ENCODE measurements at regions not wholly inside any gene's neighbourhood (a gene's known extent, or its start where the extent isn't known, plus 50 kb on each side); places are given as distances from the start of the nearest gene placed in this dataset.
"Not testable (repeated sequence)": the region's sequence is repeated elsewhere in the genome, so short reads cannot be mapped to it uniquely, and the experiment has no call there.

- DNase-seq (ENCODE audit: low read depth, low spot score): no peak
These were observed 942.2 kb downstream of the CNTNAP5 start for GRCh38 chr2:124967325-124967724.

DNA sequence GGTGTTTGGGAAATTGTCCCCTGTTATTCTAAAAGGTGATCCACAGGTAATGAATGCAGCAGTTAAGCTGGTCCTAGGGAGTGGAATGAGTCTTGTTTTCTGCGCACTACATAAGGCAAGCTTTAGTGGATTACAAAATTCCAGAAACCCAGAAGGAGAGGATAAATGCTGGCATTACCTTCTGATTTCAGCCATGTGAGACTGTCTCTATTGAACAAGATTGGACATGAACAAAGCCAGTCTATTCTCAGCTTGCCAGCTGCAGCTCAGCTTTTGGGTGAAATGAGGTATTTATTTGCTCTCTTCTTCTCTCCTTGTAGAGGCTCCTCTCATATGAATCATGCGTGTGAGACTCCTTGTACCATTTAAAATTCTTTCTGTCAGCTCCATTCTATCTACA lies 944.9 kb downstream of the CNTNAP5 start:
- no peak for DNase-seq (ENCODE audit: low read depth, low spot score)

DNA sequence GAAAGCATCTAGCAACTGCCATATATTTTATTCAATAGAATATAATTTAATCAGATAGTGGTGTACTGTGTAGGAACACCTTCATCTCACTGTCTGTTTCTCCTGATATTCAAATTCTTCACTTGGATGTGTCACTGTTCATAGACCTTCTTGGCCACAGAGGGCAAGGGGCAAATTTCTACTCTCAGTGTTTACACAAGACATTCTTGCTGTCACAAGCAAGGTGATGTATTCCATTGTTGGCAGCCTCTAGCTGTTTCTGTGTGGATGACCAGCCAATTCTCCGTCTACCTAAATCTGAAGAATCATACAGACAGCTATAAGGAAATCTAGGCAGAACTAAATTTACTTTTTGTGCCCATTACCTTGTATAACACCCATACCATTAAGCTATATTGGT lies 948.3 kb downstream of the CNTNAP5 start:
- DNase-seq (ENCODE audit: low read depth, low spot score): no peak

DNA sequence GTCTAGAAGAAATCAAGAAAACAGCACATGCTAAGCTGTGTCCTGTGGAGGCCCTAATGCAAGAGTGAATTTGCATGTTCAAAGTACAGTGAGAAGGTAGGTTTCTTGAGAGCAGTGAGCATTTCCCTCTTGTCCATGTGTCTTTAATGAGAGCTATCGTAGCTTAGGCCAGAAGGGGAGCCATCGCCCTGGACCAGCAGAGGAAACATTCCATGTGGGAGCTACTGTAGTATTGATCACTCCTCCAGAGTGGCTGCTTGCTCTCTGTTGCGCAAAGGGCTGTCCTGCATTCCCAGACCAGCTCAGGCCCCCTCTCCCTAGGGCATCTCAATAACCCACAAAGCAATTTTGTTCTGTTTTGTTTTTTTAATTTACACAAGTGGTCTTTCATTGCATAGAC lies 950.1 kb downstream of the CNTNAP5 start:
- DNase-seq (ENCODE audit: low read depth, low spot score): no peak

DNA sequence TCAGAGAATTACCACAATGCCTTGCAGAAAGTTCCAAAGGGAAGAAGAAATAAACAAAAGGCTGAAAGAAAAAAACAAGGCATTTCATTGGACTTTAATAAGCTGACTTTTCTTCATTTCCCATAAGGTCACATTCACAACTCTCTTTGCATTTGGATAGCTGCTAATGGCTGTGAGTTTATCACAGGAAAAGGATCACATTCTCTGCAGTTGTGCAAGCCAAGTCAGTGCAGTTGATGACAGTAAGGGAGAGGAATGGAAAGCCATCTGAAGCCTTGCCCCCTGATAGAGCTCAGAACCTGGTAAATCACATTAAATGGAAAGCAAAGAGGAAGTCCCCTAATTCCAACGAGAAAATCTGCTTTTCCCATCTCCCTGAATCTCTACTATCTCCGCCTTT lies 950.6 kb downstream of the CNTNAP5 start:
- no peak for DNase-seq (ENCODE audit: low read depth, low spot score)

DNA sequence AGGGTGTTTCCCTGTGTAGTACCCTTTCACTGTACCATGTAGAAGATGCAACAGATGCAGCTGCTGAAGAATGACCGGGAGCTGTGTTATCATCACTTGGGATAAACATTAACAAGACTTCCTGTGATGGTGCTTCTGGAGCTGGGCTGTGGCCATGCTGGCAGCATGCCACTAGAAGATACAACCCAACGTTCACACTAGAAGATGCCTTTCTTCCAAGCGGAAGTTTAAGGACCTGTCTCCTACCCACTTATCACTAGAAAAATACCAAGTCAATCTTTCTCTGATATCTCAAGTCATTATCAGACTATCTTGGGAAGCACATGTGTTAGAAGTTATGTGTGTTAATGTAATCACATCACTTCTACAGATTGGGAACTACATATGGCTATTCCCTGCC lies 953.5 kb downstream of the CNTNAP5 start:
- DNase-seq (ENCODE audit: low read depth, low spot score): no peak

GRCh38 chr2:124983595-124983994 lies 958.5 kb downstream of the CNTNAP5 start:
- no peak for DNase-seq (ENCODE audit: low read depth, low spot score)

DNA sequence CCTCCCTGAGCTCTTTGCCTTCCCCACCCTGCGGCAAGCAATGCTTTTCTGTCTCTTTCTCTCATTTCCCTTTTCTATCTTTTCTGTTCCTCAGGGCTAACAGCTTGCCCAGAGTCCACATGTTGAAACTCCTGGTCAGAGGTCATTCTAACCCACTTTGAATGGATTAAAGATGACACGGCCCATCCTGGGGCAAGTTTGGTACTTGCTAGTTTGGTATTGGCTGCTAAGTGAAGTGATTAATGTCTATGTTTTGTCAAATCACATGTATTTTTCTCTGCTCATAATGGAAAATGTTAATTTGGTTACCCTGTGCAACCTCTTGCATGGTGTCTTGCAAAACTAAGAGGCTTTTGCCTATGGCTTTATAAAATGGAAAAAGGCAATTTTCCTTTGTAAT lies 960.2 kb downstream of the CNTNAP5 start:
- DNase-seq (ENCODE audit: low read depth, low spot score): no peak

DNA sequence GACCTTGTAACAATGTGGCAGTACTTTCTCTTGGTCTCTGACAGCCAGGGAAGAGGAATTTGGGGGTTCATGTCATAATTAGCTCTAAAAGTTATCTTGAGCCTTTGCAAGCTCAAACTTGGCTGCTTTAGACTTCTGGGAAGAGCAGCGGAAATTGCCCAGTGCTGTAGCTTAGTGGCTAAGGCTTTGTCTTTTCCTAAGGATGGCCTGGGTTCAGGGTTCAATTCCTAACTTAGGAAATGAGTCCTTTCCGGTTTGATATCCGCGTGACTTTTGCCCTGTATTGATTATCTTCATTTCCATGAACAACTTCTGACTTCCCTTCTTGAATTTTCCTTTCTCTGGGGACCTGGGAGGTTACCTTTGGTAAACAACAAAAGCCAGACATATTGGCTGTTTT lies 961.0 kb downstream of the CNTNAP5 start:
- DNase-seq (ENCODE audit: low read depth, low spot score): no peak

DNA sequence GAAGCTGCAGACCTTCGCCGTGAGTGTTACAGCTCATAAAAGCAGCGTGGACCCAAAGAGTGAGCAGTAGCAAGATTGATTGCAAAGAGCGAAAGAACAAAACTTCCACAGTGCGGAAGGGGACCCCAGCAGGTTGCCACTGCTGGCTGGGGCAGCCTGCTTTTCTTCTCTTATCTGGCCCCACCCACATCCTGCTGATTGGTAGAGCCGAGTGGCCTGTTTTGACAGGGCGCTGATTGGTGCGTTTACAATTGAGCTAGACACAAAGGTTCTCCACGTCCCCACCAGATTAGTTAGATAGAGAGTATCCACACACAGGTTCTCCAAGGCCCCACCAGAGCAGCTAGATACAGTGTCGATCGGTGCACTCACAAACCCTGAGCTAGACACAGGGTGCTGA lies 961.8 kb downstream of the CNTNAP5 start:
- DNase-seq (ENCODE audit: low read depth, low spot score): not testable (repeated sequence)

- not testable (repeated sequence) for DNase-seq (ENCODE audit: low read depth, low spot score)
These were observed 962.3 kb downstream of the CNTNAP5 start for GRCh38 chr2:124987436-124987835.

DNA sequence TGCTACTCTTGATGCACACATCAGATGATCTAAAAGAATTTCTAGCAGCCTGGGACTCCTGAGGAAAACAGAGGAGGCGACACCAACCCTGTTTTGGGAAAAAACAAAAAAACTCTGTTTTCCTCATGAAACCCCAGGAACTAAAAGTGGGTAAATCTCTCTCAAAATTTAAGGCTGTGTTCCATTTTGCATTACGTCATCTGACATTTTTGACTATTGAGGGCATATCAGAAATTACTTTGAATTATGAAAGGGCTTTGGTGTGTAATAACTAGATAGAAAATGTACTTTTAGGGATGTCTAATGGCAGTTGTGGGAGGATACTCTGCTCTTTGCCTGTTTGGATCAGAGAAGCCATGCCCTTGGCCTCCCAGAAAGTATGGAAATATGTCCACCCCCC lies 963.0 kb downstream of the CNTNAP5 start:
- DNase-seq (ENCODE audit: low read depth, low spot score): no peak

GRCh38 chr2:124988794-124989193 lies 963.7 kb downstream of the CNTNAP5 start:
- DNase-seq (ENCODE audit: low read depth, low spot score): no peak

- DNase-seq (ENCODE audit: low read depth, low spot score): no peak
These were observed 968.7 kb downstream of the CNTNAP5 start for GRCh38 chr2:124993809-124994208.

- DNase-seq (ENCODE audit: low read depth, low spot score): no peak
These were observed 970.3 kb downstream of the CNTNAP5 start for GRCh38 chr2:124995185-124995912.

GRCh38 chr2:124996406-124996805 lies 971.3 kb downstream of the CNTNAP5 start:
- DNase-seq (ENCODE audit: low read depth, low spot score): no peak

GRCh38 chr2:124999906-125000305 lies 974.8 kb downstream of the CNTNAP5 start:
- no peak for DNase-seq (ENCODE audit: low read depth, low spot score)

DNA sequence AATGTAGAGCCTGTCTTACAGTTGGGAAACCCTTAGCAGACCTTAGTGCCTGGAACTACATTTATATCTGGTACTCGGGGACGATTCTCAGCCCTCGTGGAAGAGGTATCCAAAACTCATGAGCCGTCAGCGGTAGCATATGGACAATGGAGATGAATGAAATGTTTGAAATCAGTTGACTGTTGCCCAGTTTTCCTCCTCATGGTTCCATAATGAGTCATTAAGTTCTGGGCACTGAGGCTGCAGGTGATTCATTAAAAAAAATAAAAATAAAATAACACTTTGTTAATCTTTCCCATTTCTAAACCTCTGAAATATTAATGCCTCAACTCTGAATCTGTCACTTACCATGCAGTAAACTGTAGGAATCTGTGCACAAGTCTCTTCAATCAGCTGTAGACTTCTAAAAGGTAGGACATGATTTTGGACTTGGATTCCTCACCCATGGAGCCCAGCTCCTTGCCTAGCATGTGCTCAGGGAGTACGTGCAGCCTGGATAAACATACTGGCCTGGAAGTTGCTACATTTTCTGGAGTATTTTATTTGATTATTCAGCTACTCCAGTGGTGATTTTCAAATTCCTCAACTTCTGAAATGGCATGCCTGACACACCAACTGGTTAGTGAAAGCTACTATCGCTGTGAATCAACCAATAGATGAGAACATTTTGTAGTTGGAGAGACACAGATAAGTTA lies 979.2 kb downstream of the CNTNAP5 start:
- DNase-seq (ENCODE audit: low read depth, low spot score): no peak

GRCh38 chr2:125006676-125007075 lies 981.6 kb downstream of the CNTNAP5 start:
- no peak for DNase-seq (ENCODE audit: low read depth, low spot score)

GRCh38 chr2:125028721-125029120 lies 1003.6 kb downstream of the CNTNAP5 start:
- DNase-seq (ENCODE audit: low read depth, low spot score): not testable (repeated sequence)

GRCh38 chr2:125033871-125034270 lies 1008.8 kb downstream of the CNTNAP5 start:
- no peak for DNase-seq (ENCODE audit: low read depth, low spot score)

- DNase-seq (ENCODE audit: low read depth, low spot score): no peak
These were observed 1012.1 kb downstream of the CNTNAP5 start for GRCh38 chr2:125037135-125037653.

DNA sequence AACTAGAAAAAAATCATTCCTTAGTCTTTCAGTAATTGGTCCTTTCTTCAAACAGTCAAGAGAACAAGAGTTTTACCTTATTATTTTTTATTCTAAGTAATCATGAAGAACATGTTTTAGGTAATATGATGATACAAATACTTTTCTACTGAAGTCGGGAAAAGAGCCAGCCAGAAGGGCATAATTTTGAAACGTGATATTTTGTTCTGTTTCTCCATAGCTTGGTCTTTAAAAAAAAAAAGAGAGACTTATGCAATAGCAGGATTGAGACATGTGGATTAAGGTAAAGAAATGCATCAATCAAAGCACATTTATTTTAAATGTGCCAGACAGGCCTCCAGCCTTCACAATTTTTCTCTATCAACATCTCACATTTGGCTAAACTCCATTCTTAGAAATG lies 1016.8 kb downstream of the CNTNAP5 start:
- no peak for DNase-seq (ENCODE audit: low read depth, low spot score)
